GM23248 (cell line): ENCODE measurements at regions not wholly inside any gene's neighbourhood (a gene's known extent, or its start where the extent isn't known, plus 50 kb on each side); places are given as distances from the start of the nearest gene placed in this dataset.

Experiments used
- EZH2 ChIP-seq: fragments of 200-600 bp; sonication (generic); IDR thresholded peaks from 2 replicates; pipeline ENCODE4 v1.6.1; 2018; ENCODE audit warnings: antibody characterized with exemption, mild to moderate bottlenecking; ENCODE audit not compliant: insufficient read depth, poor library complexity, severe bottlenecking
- EZH2phosphoT487 ChIP-seq: fragments of 200-600 bp; sonication (generic); IDR thresholded peaks from 2 replicates; pipeline ENCODE4 v1.6.1; 2018; ENCODE audit warnings: antibody characterized with exemption, moderate library complexity, mild to moderate bottlenecking, low read depth; ENCODE audit not compliant: insufficient read depth

DNA sequence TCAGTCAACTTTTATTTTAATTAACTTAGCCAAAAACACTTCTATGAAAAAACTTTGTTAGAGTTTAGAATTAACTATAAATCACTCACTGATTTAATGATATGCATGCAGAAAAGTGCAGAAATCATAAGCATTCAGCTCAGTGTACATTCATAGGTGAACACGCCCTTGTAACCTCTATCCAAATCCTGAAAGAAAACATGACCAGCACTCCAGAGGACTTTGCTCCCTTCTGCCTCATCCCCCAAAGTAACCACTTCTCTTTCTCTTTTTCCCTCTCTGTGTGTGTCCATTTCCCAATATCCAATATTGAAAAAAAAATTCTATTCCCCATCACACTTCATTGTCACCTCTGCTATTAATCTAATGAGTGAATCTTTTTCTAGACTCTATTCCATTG, 197.1 kb upstream of the FAR2 start:
- TF ChIP-seq EZH2phosphoT487 (no peak), EZH2 (no peak)
